ENCODE measurements at regions not wholly inside any gene's neighbourhood (a gene's known extent, or its start where the extent isn't known, plus 50 kb on each side); places are given as distances from the start of the nearest gene placed in this dataset.

- peak; percentile 15 for DNase-seq
Measured at GRCh38 chr12:90183201-90183600, 474.6 kb upstream of the ATP2B1 start.

GRCh38 chr12:90181216-90181615 is 472.6 kb upstream of the ATP2B1 start:
- DNase-seq = no peak

- DNase-seq = no peak
Measured at GRCh38 chr12:90174956-90175355, 466.3 kb upstream of the ATP2B1 start.

- DNase-seq = peak; percentile 88
Measured at GRCh38 chr12:90174198-90174510, 465.5 kb upstream of the ATP2B1 start.

GRCh38 chr12:90173499-90174197 is 465.0 kb upstream of the ATP2B1 start:
- DNase-seq = no peak

GRCh38 chr12:90172524-90172923 is 463.9 kb upstream of the ATP2B1 start:
- no peak for DNase-seq

- no peak for DNase-seq
Measured at GRCh38 chr12:90170740-90171139, 462.1 kb upstream of the ATP2B1 start.

- DNase-seq = no peak
Measured at GRCh38 chr12:90167518-90168208, 459.0 kb upstream of the ATP2B1 start.

- DNase-seq = no peak
Measured at GRCh38 chr12:90166671-90167070, 458.0 kb upstream of the ATP2B1 start.

- no peak for DNase-seq
Measured at GRCh38 chr12:90166012-90166411, 457.4 kb upstream of the ATP2B1 start.

GRCh38 chr12:90163975-90164374 is 455.3 kb upstream of the ATP2B1 start:
- DNase-seq = no peak

GRCh38 chr12:90153827-90154226 is 445.2 kb upstream of the ATP2B1 start:
- no peak for DNase-seq

- peak; percentile 30 for DNase-seq
Measured at GRCh38 chr12:90152897-90153624, 444.4 kb upstream of the ATP2B1 start.

- no peak for DNase-seq
Measured at GRCh38 chr12:90151491-90152015, 442.9 kb upstream of the ATP2B1 start.

GRCh38 chr12:90149453-90149852 is 440.8 kb upstream of the ATP2B1 start:
- DNase-seq = no peak

- no peak for DNase-seq
Measured at GRCh38 chr12:90129366-90130030, 420.9 kb upstream of the ATP2B1 start.

GRCh38 chr12:90128526-90128925 is 419.9 kb upstream of the ATP2B1 start:
- no peak for DNase-seq

- DNase-seq = no peak
Measured at GRCh38 chr12:90126125-90126524, 417.5 kb upstream of the ATP2B1 start.

GRCh38 chr12:90124914-90125313 is 416.3 kb upstream of the ATP2B1 start:
- no peak for DNase-seq

- DNase-seq = no peak
Measured at GRCh38 chr12:90124289-90124688, 415.7 kb upstream of the ATP2B1 start.

- DNase-seq = no peak
Measured at GRCh38 chr12:90122681-90123080, 414.0 kb upstream of the ATP2B1 start.

GRCh38 chr12:90120627-90121026 is 412.0 kb upstream of the ATP2B1 start:
- DNase-seq = no peak

- no peak for DNase-seq
Measured at GRCh38 chr12:90112666-90113065, 404.0 kb upstream of the ATP2B1 start.

Data from eye (tissue), 1 donor.